ENCODE measurements at regions not wholly inside any gene's neighbourhood (a gene's known extent, or its start where the extent isn't known, plus 50 kb on each side); places are given as distances from the start of the nearest gene placed in this dataset.

DNA sequence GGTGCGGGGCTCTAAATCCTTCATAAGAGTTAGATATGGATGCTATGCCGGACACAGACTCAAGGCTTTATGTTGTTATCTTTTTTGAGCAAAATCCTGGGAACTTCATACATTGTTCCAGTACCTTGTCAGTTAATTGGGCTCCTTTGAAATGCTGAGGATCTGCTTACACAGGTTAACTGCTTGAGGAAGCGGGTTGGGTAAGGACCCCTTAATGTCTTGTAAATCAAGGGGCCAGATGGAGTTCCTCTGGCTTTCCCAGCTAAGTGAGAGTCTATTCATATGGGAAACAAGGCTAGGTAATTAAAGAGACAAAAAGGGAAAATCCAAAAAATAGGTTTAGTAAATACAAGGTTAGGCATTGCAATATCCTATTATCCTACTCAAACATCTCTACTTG, 141.5 kb downstream of the OR2B2 start:
- H3K4me1 Mint-ChIP-seq (ENCODE audit: low read depth, unreplicated experiment): peaks cover 9% of the 10 kb centered on the region
- no peak overlapping the region for H3K27ac Mint-ChIP-seq (ENCODE audit: unreplicated experiment)
- Histone ChIP-seq H3K4me2 (ENCODE audit: low read length) (no peak overlapping the region), H3K36me3 (ENCODE audit: insufficient read depth, low read length) (no peaks in the 10 kb centered on the region), H3K4me1 (ENCODE audit: insufficient read depth, low read length) (no peaks in the 10 kb centered on the region), H3K9me3 (ENCODE audit: insufficient read depth, low read depth, low read length) (no peaks in the 10 kb centered on the region), H3K27ac (ENCODE audit: low read depth, low read length) (no peak overlapping the region), H3K4me3 (ENCODE audit: insufficient read depth, low read depth, low read length) (no peak overlapping the region), H3K9ac (ENCODE audit: low read length) (no peak overlapping the region), H3K27me3 (ENCODE audit: insufficient read depth, low read length) (peaks cover 14% of the 10 kb centered on the region), H3K79me2 (ENCODE audit: insufficient read depth, low read length) (no peaks in the 10 kb centered on the region), H4K20me1 (ENCODE audit: insufficient read depth, low read length) (no peaks in the 10 kb centered on the region), H2AFZ (ENCODE audit: low read depth, low read length) (no peak overlapping the region)
- peaks cover 3% of the 10 kb centered on the region for H3K36me3 Mint-ChIP-seq (ENCODE audit: low read depth, unreplicated experiment)
- TF ChIP-seq, protein P1, sequence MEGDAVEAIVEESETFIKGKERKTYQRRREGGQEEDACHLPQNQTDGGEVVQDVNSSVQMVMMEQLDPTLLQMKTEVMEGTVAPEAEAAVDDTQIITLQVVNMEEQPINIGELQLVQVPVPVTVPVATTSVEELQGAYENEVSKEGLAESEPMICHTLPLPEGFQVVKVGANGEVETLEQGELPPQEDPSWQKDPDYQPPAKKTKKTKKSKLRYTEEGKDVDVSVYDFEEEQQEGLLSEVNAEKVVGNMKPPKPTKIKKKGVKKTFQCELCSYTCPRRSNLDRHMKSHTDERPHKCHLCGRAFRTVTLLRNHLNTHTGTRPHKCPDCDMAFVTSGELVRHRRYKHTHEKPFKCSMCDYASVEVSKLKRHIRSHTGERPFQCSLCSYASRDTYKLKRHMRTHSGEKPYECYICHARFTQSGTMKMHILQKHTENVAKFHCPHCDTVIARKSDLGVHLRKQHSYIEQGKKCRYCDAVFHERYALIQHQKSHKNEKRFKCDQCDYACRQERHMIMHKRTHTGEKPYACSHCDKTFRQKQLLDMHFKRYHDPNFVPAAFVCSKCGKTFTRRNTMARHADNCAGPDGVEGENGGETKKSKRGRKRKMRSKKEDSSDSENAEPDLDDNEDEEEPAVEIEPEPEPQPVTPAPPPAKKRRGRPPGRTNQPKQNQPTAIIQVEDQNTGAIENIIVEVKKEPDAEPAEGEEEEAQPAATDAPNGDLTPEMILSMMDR (IDR thresholded peaks at IDR 0.05; ENCODE audit: insufficient read depth, low read depth, low read length): no peak
- TF ChIP-seq EZH2 (IDR thresholded peaks at IDR 0.05; ENCODE audit: insufficient read depth, low read length): no peak
- H3K27me3 Mint-ChIP-seq (ENCODE audit: low read depth, unreplicated experiment): peaks cover 43% of the 10 kb centered on the region
- DNase-seq (ENCODE audit: low read depth) (no peak), FAIRE-seq (no peak)
- H3K9me3 Mint-ChIP-seq (ENCODE audit: unreplicated experiment): peaks cover 3% of the 10 kb centered on the region
- no peak overlapping the region for H3K4me3 Mint-ChIP-seq (ENCODE audit: unreplicated experiment)

DNA sequence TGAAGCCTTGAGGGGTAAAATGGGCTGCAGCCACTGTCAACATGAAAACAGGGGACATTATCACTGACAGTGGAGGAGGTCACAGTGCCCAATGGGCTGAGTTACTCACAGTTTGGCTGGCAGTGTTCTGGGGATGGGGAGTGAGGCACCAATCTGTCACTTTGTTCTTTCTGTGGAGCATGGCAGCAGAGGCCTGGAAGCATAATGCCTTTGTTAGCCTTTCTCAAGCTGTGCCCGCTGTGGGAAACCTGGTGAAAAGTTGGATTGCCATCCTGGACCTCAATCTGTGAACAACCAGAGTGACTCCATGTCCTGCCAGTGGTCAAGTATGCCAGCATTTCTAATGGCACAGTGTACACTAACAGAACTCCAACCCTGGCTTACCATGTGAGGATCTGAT, 143.6 kb downstream of the OR2B2 start:
- Histone ChIP-seq H3K9ac (ENCODE audit: low read length) (no peak overlapping the region), H3K4me1 (ENCODE audit: insufficient read depth, low read length) (no peaks in the 10 kb centered on the region), H3K9me3 (ENCODE audit: insufficient read depth, low read depth, low read length) (no peaks in the 10 kb centered on the region), H3K27me3 (ENCODE audit: insufficient read depth, low read length) (peaks cover 14% of the 10 kb centered on the region), H3K79me2 (ENCODE audit: insufficient read depth, low read length) (no peaks in the 10 kb centered on the region), H4K20me1 (ENCODE audit: insufficient read depth, low read length) (no peaks in the 10 kb centered on the region), H3K27ac (ENCODE audit: low read depth, low read length) (no peak overlapping the region), H3K4me2 (ENCODE audit: low read length) (no peak overlapping the region), H3K36me3 (ENCODE audit: insufficient read depth, low read length) (no peaks in the 10 kb centered on the region), H2AFZ (ENCODE audit: low read depth, low read length) (no peak overlapping the region), H3K4me3 (ENCODE audit: insufficient read depth, low read depth, low read length) (no peak overlapping the region)
- Mint-ChIP-seq H3K27me3 (ENCODE audit: low read depth, unreplicated experiment) (peaks cover 51% of the 10 kb centered on the region), H3K9me3 (ENCODE audit: unreplicated experiment) (peaks cover 3% of the 10 kb centered on the region), H3K27ac (ENCODE audit: unreplicated experiment) (no peak overlapping the region), H3K36me3 (ENCODE audit: low read depth, unreplicated experiment) (peaks cover 3% of the 10 kb centered on the region), H3K4me3 (ENCODE audit: unreplicated experiment) (no peak overlapping the region), H3K4me1 (ENCODE audit: low read depth, unreplicated experiment) (peaks cover 4% of the 10 kb centered on the region)
- DNase-seq (ENCODE audit: low read depth) (no peak), FAIRE-seq (no peak)
- TF ChIP-seq, protein P1 (IDR thresholded peaks at IDR 0.05; ENCODE audit: insufficient read depth, low read depth, low read length): no peak
- TF ChIP-seq EZH2 (IDR thresholded peaks at IDR 0.05; ENCODE audit: insufficient read depth, low read length): no peak

DNA sequence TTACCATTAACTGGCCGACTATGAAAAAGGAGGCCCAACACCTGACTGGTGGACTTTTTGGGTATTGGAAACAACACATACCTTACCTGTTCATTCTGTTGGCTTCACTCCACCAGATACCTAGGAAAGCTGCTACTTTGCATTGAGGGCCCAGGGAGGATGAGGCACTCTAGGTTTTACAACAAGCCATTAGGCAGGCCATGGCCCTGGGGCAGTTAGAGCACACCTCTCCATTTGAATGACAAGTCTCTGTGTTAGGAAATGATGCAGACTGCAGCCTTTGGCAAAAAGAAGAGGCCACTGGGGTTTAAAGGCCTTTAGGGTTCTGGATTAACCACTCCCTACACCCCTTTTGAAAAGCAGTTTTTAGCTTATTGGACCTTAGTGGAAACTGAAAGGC, 144.3 kb downstream of the OR2B2 start:
- no peak overlapping the region for H3K27ac Mint-ChIP-seq (ENCODE audit: unreplicated experiment)
- Histone ChIP-seq H3K79me2 (ENCODE audit: insufficient read depth, low read length) (no peaks in the 10 kb centered on the region), H3K9me3 (ENCODE audit: insufficient read depth, low read depth, low read length) (no peaks in the 10 kb centered on the region), H3K9ac (ENCODE audit: low read length) (no peak overlapping the region), H3K36me3 (ENCODE audit: insufficient read depth, low read length) (no peaks in the 10 kb centered on the region), H3K27me3 (ENCODE audit: insufficient read depth, low read length) (peaks cover 14% of the 10 kb centered on the region), H4K20me1 (ENCODE audit: insufficient read depth, low read length) (no peaks in the 10 kb centered on the region), H2AFZ (ENCODE audit: low read depth, low read length) (no peak overlapping the region), H3K4me2 (ENCODE audit: low read length) (no peak overlapping the region), H3K4me1 (ENCODE audit: insufficient read depth, low read length) (no peaks in the 10 kb centered on the region), H3K27ac (ENCODE audit: low read depth, low read length) (no peak overlapping the region), H3K4me3 (ENCODE audit: insufficient read depth, low read depth, low read length) (no peak overlapping the region)
- H3K4me3 Mint-ChIP-seq (ENCODE audit: unreplicated experiment): no peak overlapping the region
- DNase-seq (ENCODE audit: low read depth): no peak
- TF ChIP-seq, protein P1 (IDR thresholded peaks at IDR 0.05; ENCODE audit: insufficient read depth, low read depth, low read length): no peak
- no peak for TF ChIP-seq EZH2 (IDR thresholded peaks at IDR 0.05; ENCODE audit: insufficient read depth, low read length)
- H3K36me3 Mint-ChIP-seq (ENCODE audit: low read depth, unreplicated experiment): peaks cover 3% of the 10 kb centered on the region
- H3K4me1 Mint-ChIP-seq (ENCODE audit: low read depth, unreplicated experiment): peaks cover 4% of the 10 kb centered on the region
- H3K9me3 Mint-ChIP-seq (ENCODE audit: unreplicated experiment): peaks cover under 1% of the 10 kb centered on the region
- peaks cover 52% of the 10 kb centered on the region for H3K27me3 Mint-ChIP-seq (ENCODE audit: low read depth, unreplicated experiment)
- no peak for FAIRE-seq

All from astrocyte (in vitro differentiated cells and primary cell).